HG02588 (cell line): ENCODE measurements at regions not wholly inside any gene's neighbourhood (a gene's known extent, or its start where the extent isn't known, plus 50 kb on each side); places are given as distances from the start of the nearest gene placed in this dataset.

Experiments used
- ATAC-seq: cut with Tn5 transposase; IDR thresholded peaks from one replicate; pipeline ENCODE4 v1.9.1; 2021; ENCODE audit warnings: mild to moderate bottlenecking, moderate library complexity; ENCODE audit not compliant: unreplicated experiment

GRCh38 chr7:22659741-22660140 is 67.3 kb upstream of the IL6 start:
- no peak for ATAC-seq

GRCh38 chr7:22658031-22658430 is 69.0 kb upstream of the IL6 start:
- ATAC-seq, result no peak

GRCh38 chr7:22657479-22657878 is 69.5 kb upstream of the IL6 start:
- ATAC-seq, result no peak

GRCh38 chr7:22655781-22656180 is 71.2 kb upstream of the IL6 start:
- ATAC-seq, result no peak

- no peak for ATAC-seq
These were observed 72.2 kb upstream of the IL6 start for GRCh38 chr7:22654831-22655230.

GRCh38 chr7:22653951-22654350 is 73.0 kb upstream of the IL6 start:
- no peak for ATAC-seq

GRCh38 chr7:22651534-22652243 is 75.3 kb upstream of the IL6 start:
- no peak for ATAC-seq

GRCh38 chr7:22651036-22651435 is 76.0 kb upstream of the IL6 start:
- no peak for ATAC-seq

- no peak for ATAC-seq
These were observed 77.3 kb upstream of the IL6 start for GRCh38 chr7:22649686-22650085.

- ATAC-seq, result no peak
These were observed 79.3 kb upstream of the IL6 start for GRCh38 chr7:22647451-22648257.

GRCh38 chr7:22645418-22646181 is 81.4 kb upstream of the IL6 start:
- ATAC-seq, result no peak

GRCh38 chr7:22642454-22642853 is 84.5 kb upstream of the IL6 start:
- ATAC-seq, result no peak

GRCh38 chr7:22640269-22640668 is 86.7 kb upstream of the IL6 start:
- peak; percentile 98 for ATAC-seq

- ATAC-seq, result no peak
These were observed 87.6 kb upstream of the IL6 start for GRCh38 chr7:22639396-22639795.

- ATAC-seq, result no peak
These were observed 91.7 kb upstream of the IL6 start for GRCh38 chr7:22635349-22635748.

- no peak for ATAC-seq
These were observed 93.0 kb upstream of the IL6 start for GRCh38 chr7:22633954-22634474.

- no peak for ATAC-seq
These were observed 93.6 kb upstream of the IL6 start for GRCh38 chr7:22633286-22633953.

GRCh38 chr7:22632674-22633073 is 94.3 kb upstream of the IL6 start:
- ATAC-seq, result no peak

GRCh38 chr7:22631730-22632129 is 95.3 kb upstream of the IL6 start:
- ATAC-seq, result no peak

GRCh38 chr7:22630069-22630468 is 96.9 kb upstream of the IL6 start:
- ATAC-seq, result no peak

- ATAC-seq, result no peak
These were observed 97.9 kb upstream of the IL6 start for GRCh38 chr7:22629056-22629455.
